GM18907 (cell line): ENCODE measurements at regions not wholly inside any gene's neighbourhood (a gene's known extent, or its start where the extent isn't known, plus 50 kb on each side); places are given as distances from the start of the nearest gene placed in this dataset.

Experiments used
- ATAC-seq: cut with Tn5 transposase; IDR thresholded peaks from one replicate; pipeline ENCODE4 v1.9.1; 2021; ENCODE audit warnings: mild to moderate bottlenecking, moderate library complexity; ENCODE audit not compliant: unreplicated experiment

- no peak for ATAC-seq
Observed at GRCh38 chr5:109476292-109476691, 66.5 kb upstream of the PJA2 start.

- no peak for ATAC-seq
Observed at GRCh38 chr5:109469896-109470662, 60.3 kb upstream of the PJA2 start.

GRCh38 chr5:109468737-109469420 is 59.1 kb upstream of the PJA2 start:
- ATAC-seq: peak; percentile 96

GRCh38 chr5:109468288-109468676 is 58.5 kb upstream of the PJA2 start:
- ATAC-seq: peak; percentile 3

- ATAC-seq: no peak
Observed at GRCh38 chr5:109467058-109467457, 57.3 kb upstream of the PJA2 start.
